Glomerular visceral epithelial cell (primary cell): ENCODE measurements at regions not wholly inside any gene's neighbourhood (a gene's known extent, or its start where the extent isn't known, plus 50 kb on each side); places are given as distances from the start of the nearest gene placed in this dataset.
A peak's percentile ranks its signal among the peaks of the same experiment; 100 is the strongest.
"Not testable (repeated sequence)": the region's sequence is repeated elsewhere in the genome, so short reads cannot be mapped to it uniquely, and the experiment has no call there.

Experiments used
- DNase-seq: peaks from one replicate; pipeline ENCODE4 v3.0.0-alpha.2; 2016; ENCODE audit errors: extremely low spot score

DNA sequence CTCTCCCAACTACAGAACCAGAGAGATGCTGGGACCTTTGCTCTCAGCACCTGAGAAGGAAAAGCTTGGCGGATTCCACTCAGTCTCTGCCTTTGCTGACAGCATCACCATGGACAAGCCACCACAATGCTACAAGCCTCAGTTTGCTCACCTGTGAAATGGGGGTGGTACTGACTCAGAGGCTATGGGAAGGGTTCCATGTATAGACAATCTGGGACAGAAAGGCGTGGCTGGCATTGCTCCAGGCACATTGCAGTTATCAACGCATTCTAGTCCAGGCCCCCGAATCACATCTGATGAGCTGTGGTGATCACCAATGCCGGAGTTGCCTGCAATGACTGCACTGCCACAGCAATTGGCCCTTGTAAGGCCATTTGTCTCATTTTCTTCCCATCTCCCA lies 72.6 kb downstream of the ISX start:
- no peak for DNase-seq

DNA sequence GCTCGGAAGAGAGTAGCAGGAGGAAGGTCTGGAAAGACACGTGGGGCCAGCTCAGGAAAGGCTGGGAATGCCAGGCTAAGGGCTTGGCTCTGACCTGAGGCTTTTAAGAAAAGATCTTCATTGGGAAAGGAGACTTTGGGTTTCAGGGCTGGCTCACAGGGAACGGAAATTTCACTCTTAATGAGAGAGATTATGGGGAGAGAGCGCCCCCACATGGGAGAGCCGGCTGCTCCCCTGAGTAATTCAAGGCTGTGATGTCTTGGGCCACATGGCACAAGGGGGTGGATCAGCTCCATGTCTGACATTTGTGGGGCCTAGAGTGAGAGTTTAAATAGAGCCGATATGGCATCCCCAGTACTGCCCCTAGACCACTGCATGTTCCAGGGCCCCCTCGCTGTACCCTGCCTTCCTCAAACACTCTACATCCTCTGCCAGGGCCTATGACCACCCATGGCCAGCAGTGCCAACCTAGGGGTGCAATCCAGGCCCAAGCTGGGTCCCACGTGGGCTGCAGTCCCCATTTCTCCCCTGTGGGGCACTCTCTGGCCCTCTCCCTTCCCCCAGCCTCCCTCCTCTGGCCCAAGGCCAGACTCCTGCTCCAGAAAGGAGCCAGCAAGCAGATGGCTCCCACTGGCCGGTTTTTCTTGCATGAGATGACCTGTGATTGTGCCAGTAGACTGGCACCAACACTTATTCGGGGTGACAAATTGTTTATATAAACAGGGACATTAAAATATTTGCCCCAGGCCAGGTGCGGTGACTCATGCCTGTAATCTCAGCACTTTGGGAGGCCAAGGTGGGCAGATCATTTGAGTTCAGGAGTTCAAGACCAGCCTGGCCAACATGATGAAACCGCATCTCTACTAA lies 75.2 kb downstream of the ISX start:
- DNase-seq, result no peak

DNA sequence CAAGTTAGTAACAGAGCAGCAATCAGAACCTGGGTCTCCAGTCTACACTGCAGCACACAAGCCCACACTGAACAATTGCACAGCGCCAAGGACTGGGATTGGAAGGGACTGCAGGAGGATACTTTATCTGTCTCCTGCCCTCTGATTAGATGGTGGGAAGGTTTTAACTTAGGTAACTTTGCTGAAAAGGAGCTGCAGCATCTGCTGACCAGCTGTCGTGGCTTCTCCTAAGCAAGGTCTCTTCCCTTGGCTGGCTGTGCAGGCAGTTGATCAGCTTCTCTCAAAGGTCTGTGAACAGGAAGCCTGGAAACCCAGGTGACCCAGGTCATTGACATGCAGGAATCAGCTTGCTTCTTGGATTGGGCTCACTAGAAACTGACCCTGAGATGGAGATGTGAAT lies 82.4 kb downstream of the ISX start:
- DNase-seq, result no peak

DNA sequence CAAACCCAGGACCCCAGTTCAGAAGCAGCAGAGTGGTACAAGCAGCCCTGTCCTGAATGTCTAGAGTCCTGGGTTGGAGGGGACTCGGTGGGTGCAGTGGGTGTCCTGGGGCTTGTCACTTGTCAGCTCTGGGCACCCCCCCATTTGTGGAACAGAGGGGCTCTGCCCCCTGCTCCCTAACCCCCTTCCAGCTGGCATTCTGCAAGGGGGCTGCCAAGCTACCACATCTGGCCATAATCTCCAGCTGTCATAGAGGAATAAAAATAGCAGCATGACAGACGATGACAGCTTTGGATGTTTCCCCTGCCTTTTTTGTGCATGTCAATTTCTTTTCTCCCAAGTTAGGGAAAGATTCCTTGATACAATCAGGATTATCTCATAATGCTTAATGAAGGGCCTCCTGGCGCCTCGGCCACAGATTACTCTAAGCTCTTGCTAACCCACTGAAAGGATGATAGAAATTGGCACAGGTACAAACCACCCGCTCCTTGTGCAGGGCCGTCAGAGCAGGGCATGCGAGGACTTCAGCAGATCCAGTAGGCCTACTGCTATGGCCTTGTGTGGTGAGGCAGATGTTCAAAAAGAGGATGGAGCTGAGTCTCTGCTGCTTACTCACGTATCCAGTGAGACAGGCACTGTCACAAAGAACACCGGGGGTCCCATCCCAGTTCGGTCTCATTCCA lies 83.0 kb downstream of the ISX start:
- no peak for DNase-seq

DNA sequence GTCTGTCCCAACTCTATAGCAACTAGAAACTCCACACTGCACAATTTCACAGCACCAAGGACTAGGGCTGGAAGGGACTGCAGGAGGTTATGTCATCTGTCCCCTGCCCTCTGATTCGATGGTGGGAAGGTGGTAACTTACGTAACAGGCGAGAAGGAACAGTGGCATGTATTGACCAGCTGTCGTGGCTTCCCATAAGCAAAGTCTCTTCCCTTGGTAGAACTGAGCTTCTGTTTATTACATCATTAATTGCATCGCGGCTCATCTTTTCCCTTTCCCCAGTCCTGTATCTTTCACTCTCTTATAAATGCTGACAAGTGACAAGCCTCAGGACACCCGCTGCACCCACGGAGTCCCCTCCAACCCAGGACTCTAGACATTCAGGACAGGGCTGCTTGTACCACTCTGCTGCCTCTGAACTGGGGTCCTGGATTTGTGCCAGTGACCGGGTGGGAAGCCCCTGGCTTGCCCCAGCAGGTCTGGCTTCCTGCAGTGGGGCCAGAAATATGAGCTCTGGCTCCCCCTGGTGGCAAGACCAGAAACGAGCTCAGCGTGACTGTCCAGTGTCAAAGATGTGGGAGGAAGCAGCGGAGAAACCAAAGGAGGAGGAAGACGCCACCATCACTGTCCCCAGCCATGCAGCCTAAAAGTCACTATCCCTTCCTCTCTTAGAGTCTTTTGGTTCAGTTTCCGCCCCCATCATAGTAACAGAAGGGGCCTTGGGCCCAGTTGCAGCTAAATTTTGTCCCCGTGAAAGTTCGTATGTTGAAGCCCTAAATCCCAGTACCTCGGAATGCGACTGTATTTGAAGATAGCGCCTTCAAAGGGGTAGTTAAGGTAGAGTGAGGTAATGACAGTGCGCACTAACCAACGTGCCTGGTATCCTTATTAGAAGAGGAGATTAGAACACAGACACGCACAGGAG lies 84.5 kb downstream of the ISX start:
- peak; percentile 56 for DNase-seq

DNA sequence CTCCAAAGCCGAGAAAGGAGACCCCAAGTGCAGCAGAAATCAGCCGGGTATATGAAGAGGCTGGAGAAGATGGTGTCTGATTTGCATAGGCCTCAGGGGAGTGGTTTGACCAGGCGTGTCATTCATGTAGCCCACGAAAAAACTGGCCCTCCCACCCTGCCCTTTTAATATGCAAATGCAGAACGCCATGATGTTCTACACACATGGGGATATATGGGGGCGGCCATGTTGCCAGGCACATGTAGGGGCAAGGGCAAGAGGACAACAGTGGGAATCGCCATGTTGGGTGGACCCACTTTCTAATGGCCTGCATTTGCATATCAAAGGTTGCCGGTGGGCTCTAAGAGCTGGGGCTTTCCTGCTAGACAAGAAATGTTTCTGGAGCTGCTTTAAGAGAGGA lies 86.4 kb downstream of the ISX start:
- no peak for DNase-seq

DNA sequence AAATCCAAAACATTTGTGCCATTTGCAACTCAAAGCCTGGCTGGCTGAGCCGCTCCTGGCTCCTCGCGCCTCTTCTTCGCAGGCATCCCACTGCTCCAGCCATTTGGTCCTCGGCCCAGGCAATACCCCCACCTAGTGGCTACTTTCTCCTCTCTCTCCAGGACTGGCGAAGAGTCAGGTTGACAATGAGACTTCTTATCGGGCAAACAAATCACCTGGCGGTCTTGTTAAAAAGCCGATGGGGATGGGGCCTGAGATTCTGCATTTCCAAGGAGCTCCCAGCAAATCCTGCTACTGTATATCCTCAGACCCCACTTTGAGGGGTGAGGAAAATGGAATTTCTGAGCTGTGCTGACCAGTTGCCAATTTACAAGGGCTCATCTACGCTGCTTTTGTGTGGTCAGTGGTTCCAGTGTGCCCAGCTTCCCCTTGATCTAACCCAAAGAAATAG lies 89.0 kb downstream of the ISX start:
- peak; percentile 50 for DNase-seq

DNA sequence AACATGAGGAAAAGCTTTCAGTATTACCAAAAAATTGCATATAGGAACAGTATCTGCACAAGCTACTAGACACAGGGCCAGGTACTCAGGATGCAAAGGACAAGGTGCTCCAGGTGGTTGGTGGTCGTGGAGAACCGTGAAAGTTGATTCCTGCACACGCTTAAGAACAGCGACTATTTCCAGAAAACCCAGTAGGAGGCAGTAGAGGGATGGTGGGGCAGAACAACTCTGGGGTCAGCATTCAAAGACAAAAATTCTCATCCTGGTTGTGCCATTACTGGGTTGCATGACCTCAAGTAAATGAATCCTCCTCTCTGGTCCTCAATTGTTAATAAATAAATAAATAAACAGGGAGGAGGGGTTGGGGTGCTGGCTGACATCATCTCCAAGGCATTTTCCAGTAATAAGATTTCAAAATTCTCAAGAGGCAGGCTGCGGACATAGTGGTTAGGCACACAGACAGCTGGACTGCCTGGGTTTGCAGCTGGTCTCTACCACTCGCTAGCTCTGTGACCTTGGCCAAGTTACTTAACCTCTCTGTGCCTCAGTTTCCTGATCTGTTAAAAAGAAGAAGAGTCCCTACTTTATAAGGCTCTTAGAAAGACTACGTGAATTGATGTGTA lies 89.6 kb downstream of the ISX start:
- DNase-seq, result no peak

DNA sequence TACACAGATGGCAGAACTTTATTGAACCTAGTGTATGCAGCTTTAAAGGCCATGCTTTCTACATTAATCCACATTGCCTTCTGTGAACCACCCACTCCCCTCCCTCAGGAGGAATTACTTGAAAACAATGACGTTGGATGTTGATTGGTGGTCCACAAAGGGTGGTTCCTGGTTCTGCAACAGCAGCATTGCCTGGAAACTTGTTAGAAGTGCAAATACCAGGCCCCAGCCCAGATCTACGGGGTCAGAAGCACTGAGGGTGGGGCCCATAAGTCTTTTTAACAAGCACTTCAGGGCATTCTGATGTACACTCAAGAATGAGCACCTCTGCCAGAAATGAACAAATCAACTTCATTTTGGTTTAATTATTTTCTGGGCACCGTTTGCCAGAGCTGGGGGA lies 91.0 kb downstream of the ISX start:
- DNase-seq, result no peak

DNA sequence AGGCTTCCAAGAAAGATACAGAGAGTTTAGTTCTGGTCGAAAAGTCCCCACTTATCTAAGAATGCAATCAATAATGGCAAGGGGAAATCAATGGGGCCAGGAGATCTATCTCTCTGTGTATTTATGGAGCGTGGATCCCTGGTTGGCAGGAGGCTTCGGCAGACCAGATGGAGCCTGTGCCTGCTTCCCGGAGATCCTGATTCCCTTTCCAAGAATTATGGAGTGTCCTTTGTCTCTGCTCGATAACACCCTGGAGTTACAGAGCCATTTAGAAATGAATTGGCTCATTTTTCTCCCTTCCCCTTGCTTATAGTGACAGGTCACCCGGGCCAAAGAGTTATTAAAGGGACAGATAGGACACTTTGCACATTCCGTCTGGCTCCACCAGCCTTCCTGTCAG lies 92.4 kb downstream of the ISX start:
- no peak for DNase-seq

DNA sequence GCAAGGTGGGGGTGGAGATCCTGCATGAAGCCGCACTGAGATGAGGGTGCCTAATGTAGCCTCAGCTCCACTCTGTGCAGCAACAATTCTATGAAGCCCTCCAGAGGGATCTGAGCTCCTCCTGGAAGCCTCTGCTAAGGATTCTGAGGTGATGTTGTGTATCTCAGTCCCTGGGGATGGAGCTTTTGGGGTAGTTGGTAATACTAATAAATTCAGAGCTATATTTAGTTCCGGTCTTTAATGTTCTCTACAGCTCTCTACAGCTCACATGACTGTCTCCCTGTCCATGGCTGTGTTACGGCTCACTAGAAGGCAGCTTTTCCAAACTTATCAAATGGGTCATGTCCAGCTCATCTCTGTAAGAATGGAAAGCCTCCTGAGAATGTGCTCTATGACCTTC lies 93.4 kb downstream of the ISX start:
- no peak for DNase-seq

DNA sequence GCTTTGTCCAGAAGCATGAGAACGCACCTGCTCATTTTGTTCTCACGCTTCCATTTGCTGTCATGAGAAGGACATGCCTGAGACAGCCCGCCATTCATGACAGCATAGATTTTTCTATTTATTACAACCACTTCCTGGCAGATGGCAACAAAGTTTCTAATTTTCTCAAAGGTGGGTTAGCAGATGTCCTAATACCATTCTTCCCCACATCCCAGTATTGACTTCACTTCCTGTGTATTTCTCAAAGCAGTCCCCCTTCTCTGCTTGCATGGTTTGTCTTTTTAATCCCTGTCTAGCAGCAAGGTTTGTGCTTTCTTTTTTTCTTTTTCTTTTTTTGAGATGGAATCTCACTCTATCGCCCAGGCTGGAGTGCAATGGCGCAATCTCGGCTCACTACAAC lies 94.3 kb downstream of the ISX start:
- DNase-seq, result no peak

DNA sequence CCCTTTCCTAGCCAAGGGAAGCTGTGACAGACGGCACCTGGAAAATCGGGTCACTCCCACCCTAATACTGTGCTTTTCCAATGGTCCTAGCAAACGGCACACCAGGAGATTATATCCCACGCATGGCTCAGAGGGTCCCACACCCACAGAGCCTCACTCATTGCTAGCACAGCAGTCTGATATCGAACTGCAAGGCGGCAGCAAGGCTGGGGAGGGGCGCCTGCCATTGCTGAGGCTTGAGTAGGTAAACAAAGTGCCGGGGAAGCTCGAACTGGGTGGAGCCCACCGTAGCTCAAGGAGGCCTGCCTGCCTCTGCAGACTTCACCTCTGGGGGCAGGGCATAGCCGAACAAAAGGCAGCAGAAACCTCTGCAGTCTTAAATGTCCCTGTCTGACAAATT lies 91.4 kb upstream of the HMGXB4 start:
- not testable (repeated sequence) for DNase-seq

DNA sequence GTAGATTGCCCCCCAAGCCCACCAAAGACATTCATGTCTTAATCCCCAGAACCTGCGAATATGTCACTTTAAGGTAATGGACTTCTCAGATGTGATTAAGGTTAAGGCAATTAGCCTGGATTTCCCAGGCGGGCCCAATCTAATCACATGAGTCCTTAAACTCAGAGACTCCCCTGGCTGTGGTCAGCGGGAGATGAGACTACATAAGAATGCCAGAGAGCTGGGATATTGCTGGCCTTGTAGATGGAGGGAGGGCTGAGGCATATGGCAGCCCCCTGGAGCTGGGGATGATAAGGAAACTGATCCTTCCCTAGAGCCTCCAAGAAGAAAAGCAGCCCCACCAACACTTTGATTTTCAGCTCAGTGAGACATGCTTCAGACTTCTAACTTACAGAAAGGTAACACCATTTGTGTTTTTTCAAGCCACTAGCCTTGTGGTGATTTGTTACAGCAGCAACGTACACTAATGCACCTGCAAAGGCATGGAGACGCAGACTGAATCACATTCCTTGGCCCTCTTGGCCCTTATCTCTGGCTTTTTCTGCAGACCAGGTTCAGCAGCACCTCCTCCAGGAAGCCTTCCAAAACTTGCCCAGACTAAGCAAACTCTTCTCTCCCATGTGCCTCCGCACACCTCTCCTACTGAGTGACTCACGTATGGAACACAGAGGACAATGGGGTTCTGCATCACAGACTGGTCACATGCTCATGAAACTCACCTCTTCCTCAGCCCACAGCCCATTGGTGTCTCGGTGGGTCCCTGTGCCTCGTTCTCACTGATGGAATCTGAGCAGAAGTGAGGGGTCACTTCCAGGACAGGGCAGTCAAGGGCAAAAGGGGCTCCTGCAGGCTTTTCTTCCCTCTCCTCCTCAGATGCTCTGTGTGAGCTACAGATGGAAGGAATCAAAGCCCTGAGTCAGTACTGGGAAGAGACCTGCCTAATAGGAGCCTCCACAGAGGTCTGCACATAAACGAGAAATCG lies 86.3 kb upstream of the HMGXB4 start:
- no peak for DNase-seq

DNA sequence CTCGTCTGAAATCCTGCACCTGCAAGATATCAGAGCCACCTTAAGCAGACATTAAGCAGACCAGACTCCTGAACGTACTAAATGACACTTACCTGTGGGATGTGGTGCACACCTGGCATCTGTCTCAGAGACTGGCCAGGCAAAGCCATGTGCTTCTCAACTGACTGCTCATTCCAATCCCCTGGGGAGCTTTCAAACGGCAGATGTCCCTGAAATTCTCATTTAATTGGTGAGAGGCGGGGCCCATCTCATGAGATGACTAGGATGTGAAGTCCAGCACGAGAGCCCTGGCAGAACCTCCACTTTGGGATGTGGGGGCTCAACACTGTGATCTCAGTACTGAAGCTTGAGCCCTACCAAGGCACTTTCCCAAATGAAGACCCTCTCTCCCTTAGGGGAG lies 84.9 kb upstream of the HMGXB4 start:
- DNase-seq, result no peak

DNA sequence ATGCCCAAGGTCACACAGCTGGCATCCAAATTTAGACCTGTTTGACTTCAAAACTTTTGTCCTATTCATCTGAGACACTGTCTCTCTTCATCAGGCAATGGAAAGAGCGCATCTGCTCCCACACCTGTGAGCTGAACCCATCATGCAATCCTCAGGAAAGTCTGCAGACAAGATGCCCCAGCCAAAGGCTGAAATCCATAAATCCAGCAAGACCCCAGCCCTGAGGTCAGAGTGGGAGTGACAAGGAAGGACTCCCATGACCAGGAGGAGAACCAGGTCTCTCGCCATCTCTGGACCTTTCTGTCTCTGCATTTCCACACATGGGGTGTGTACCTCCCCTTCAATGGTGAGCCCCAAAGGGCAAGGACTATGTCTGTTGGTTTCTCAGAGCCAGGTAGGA lies 83.6 kb upstream of the HMGXB4 start:
- DNase-seq, result no peak

DNA sequence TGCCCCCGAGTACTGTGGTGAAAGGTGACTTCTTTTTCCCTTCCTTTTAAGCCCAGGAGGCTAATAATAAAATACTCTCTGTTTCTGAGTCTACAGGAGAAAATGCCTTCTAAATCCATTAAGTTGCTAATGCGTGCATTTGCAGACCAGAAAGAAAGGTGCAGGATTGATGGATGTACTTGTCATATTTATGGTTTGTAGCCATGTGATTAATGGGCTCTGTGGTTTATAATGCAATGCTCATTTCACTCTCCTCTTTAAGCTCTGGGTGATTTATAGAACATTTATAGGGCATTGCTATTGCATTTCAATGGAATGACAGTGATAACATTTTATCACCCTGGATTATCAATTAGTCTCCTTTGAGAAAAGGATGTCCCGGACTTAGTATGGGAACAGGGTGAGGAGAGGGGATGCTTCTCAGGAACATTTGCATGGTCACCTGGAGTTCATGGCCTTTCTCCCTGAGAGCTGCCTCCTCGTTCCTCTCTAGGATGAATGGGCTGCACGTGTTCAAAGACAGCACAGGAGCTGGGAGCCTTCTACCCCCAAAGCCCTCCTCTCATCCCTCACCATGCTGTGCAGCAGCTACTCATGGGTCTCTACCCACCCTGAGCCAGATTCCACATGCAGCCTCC lies 82.8 kb upstream of the HMGXB4 start:
- no peak for DNase-seq

DNA sequence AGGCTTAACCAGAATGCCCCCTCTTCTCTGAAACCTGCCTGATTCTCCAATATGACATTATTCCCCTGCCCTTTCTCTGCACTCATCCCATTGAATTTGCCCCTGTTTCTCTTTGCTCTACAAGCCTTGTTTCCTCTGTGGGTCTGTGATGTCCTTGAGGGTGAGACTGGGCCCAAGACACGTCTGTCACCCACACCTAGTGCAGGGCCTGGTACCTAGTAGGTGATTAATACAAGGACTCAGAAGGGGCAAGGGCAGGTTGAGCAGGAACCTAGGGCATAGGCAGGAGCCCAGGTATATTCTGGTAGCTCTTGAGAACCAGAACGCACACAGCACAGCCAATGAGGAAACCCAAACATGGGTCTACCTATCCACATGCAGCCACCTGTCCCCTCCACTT lies 81.9 kb upstream of the HMGXB4 start:
- no peak for DNase-seq

DNA sequence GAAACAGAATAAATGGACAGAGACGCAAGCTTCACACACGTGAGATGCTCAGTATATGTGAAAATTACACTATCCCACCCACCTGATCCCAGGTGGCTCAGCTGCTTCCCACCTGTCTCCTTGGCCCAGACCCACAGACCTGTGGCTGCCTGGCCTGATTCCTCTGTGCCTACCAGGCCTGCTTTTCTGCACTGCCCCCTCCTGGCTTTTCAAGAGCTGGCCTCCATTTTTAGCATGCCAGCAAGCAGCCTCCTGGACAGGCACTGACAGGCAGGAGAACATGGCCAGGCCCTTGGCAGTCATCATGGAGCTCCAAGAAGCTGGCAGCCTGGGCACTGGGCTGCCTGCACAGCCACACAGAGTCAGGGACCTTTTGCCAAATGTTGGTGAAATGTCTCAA lies 79.5 kb upstream of the HMGXB4 start:
- DNase-seq, result no peak

DNA sequence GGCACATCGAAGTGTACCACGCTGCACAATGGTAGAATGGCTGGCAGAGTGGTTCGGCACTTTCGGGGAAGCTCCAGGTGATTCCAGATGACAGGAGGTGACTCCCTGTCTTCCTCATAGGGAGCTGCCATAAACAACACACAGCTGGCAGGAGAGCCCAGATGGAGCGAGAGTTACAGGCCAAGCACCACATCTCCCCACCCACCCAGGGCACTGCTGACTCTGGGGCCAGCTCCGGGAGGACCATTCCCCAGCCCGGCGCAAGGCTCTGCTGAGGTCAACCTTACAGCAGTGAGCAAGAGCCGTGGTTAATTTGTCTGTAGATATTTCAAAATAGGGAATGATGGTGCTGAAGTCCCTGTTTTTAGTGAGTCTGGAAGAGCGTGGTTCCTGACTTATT lies 78.8 kb upstream of the HMGXB4 start:
- no peak for DNase-seq
